GM23338 (cell line): ENCODE measurements at regions not wholly inside any gene's neighbourhood (a gene's known extent, or its start where the extent isn't known, plus 50 kb on each side); places are given as distances from the start of the nearest gene placed in this dataset.

Experiments used
- ATAC-seq: fragments of 200-7000 bp; cut with Tn5 transposase; 3 replicates; pipeline ENCODE4 v1.9.1; 2020
- DNase-seq: peaks from one replicate; pipeline ENCODE4 v3.0.0-alpha.2; 2015; ENCODE audit warnings: low spot score
- H2AFZ ChIP-seq: fragments of 200-600 bp; sonication (generic); 2 replicates; pipeline ENCODE4 v1.8.0; 2016; ENCODE audit warnings: antibody characterized with exemption, mild to moderate bottlenecking, moderate library complexity
- H3F3A ChIP-seq: fragments of 200-600 bp; sonication (generic); replicated peaks from 2 replicates; pipeline ENCODE4 v1.8.0; 2017; ENCODE audit warnings: antibody characterized with exemption, mixed run types, low read depth
- H3K27ac ChIP-seq: fragments of 200-600 bp; sonication (generic); 2 replicates; pipeline ENCODE4 v1.6.1; 2016; ENCODE audit warnings: low read depth
- H3K27me3 ChIP-seq: fragments of 200-600 bp; sonication (generic); 2 replicates; pipeline ENCODE4 v1.8.0; 2016; ENCODE audit warnings: mild to moderate bottlenecking, mixed run types, moderate library complexity; ENCODE audit not compliant: insufficient read depth
- H3K36me3 ChIP-seq: fragments of 200-600 bp; sonication (generic); 2 replicates; pipeline ENCODE4 v1.8.0; 2016; ENCODE audit warnings: mild to moderate bottlenecking; ENCODE audit not compliant: insufficient read depth
- H3K4me1 ChIP-seq: fragments of 200-600 bp; sonication (generic); 2 replicates; pipeline ENCODE4 v1.8.0; 2016; ENCODE audit warnings: mild to moderate bottlenecking, moderate library complexity; ENCODE audit not compliant: insufficient read depth
- H3K4me2 ChIP-seq: fragments of 200-600 bp; sonication (generic); 2 replicates; pipeline ENCODE4 v1.7.1; 2017; ENCODE audit warnings: mixed run types
- H3K4me3 ChIP-seq: fragments of 200-600 bp; sonication (generic); 2 replicates; pipeline ENCODE4 v1.6.1; 2016; ENCODE audit warnings: mixed run types
- H3K79me2 ChIP-seq: fragments of 200-600 bp; sonication (generic); replicated peaks from 2 replicates; pipeline ENCODE4 v1.8.0; 2017; ENCODE audit warnings: mild to moderate bottlenecking; ENCODE audit not compliant: insufficient read depth
- H3K9me2 ChIP-seq: fragments of 200-600 bp; sonication (generic); 2 replicates; pipeline ENCODE4 v1.8.0; 2017; ENCODE audit not compliant: insufficient read depth
- H4K20me1 ChIP-seq: fragments of 200-600 bp; sonication (generic); replicated peaks from 2 replicates; pipeline ENCODE4 v1.8.0; 2017; ENCODE audit warnings: mild to moderate bottlenecking; ENCODE audit not compliant: insufficient read depth
- H3K27ac Mint-ChIP-seq: 2 replicates; pipeline ENCODE4 v1.8.0; 2020; ENCODE audit warnings: inconsistent platforms, mild to moderate bottlenecking, moderate library complexity, mixed read lengths
- H3K27me3 Mint-ChIP-seq: 3 replicates; pipeline ENCODE4 v1.8.0; 2022; ENCODE audit warnings: low read depth, mild to moderate bottlenecking, moderate library complexity, mixed read lengths, inconsistent platforms; ENCODE audit not compliant: insufficient read depth, poor library complexity
- H3K36me3 Mint-ChIP-seq: 3 replicates; pipeline ENCODE4 v1.8.0; 2021; ENCODE audit warnings: low read depth, mild to moderate bottlenecking, inconsistent platforms, moderate library complexity, mixed read lengths
- H3K4me1 Mint-ChIP-seq: 3 replicates; pipeline ENCODE4 v1.8.0; 2020; ENCODE audit warnings: mild to moderate bottlenecking, inconsistent platforms, mixed read lengths
- H3K4me3 Mint-ChIP-seq: 3 replicates; pipeline ENCODE4 v1.8.0; 2021; ENCODE audit warnings: moderate library complexity, mild to moderate bottlenecking, inconsistent platforms, mixed read lengths
- H3K9me3 Mint-ChIP-seq: 3 replicates; pipeline ENCODE4 v1.8.0; 2020; ENCODE audit warnings: moderate library complexity, mild to moderate bottlenecking, inconsistent platforms, mixed read lengths
- ETS1 ChIP-seq: IDR thresholded peaks from 2 replicates; pipeline ENCODE4 v1.6.1; 2016; ENCODE audit warnings: antibody characterized with exemption
- EZH2 ChIP-seq: fragments of 200-600 bp; sonication (generic); IDR thresholded peaks from one replicate; pipeline ENCODE4 v1.8.0; 2017; ENCODE audit warnings: antibody characterized with exemption, mild to moderate bottlenecking, low read depth; ENCODE audit not compliant: unreplicated experiment
- EZH2phosphoT487 ChIP-seq: fragments of 200-600 bp; sonication (generic); IDR thresholded peaks from one replicate; pipeline ENCODE4 v1.8.1; 2018; ENCODE audit warnings: antibody characterized with exemption; ENCODE audit not compliant: unreplicated experiment
- JUNB ChIP-seq: IDR thresholded peaks from one replicate; pipeline ENCODE4 v1.6.1; 2016; ENCODE audit warnings: antibody characterized with exemption; ENCODE audit not compliant: unreplicated experiment
- TF ChIP-seq, protein P1 (sequence below): fragments of 250-450 bp; sonication (Bioruptor Pico); IDR thresholded peaks from 2 replicates; pipeline ENCODE4 v1.5.0; 2020; ENCODE audit warnings: mild to moderate bottlenecking, moderate library complexity

- TF ChIP-seq, protein P1, sequence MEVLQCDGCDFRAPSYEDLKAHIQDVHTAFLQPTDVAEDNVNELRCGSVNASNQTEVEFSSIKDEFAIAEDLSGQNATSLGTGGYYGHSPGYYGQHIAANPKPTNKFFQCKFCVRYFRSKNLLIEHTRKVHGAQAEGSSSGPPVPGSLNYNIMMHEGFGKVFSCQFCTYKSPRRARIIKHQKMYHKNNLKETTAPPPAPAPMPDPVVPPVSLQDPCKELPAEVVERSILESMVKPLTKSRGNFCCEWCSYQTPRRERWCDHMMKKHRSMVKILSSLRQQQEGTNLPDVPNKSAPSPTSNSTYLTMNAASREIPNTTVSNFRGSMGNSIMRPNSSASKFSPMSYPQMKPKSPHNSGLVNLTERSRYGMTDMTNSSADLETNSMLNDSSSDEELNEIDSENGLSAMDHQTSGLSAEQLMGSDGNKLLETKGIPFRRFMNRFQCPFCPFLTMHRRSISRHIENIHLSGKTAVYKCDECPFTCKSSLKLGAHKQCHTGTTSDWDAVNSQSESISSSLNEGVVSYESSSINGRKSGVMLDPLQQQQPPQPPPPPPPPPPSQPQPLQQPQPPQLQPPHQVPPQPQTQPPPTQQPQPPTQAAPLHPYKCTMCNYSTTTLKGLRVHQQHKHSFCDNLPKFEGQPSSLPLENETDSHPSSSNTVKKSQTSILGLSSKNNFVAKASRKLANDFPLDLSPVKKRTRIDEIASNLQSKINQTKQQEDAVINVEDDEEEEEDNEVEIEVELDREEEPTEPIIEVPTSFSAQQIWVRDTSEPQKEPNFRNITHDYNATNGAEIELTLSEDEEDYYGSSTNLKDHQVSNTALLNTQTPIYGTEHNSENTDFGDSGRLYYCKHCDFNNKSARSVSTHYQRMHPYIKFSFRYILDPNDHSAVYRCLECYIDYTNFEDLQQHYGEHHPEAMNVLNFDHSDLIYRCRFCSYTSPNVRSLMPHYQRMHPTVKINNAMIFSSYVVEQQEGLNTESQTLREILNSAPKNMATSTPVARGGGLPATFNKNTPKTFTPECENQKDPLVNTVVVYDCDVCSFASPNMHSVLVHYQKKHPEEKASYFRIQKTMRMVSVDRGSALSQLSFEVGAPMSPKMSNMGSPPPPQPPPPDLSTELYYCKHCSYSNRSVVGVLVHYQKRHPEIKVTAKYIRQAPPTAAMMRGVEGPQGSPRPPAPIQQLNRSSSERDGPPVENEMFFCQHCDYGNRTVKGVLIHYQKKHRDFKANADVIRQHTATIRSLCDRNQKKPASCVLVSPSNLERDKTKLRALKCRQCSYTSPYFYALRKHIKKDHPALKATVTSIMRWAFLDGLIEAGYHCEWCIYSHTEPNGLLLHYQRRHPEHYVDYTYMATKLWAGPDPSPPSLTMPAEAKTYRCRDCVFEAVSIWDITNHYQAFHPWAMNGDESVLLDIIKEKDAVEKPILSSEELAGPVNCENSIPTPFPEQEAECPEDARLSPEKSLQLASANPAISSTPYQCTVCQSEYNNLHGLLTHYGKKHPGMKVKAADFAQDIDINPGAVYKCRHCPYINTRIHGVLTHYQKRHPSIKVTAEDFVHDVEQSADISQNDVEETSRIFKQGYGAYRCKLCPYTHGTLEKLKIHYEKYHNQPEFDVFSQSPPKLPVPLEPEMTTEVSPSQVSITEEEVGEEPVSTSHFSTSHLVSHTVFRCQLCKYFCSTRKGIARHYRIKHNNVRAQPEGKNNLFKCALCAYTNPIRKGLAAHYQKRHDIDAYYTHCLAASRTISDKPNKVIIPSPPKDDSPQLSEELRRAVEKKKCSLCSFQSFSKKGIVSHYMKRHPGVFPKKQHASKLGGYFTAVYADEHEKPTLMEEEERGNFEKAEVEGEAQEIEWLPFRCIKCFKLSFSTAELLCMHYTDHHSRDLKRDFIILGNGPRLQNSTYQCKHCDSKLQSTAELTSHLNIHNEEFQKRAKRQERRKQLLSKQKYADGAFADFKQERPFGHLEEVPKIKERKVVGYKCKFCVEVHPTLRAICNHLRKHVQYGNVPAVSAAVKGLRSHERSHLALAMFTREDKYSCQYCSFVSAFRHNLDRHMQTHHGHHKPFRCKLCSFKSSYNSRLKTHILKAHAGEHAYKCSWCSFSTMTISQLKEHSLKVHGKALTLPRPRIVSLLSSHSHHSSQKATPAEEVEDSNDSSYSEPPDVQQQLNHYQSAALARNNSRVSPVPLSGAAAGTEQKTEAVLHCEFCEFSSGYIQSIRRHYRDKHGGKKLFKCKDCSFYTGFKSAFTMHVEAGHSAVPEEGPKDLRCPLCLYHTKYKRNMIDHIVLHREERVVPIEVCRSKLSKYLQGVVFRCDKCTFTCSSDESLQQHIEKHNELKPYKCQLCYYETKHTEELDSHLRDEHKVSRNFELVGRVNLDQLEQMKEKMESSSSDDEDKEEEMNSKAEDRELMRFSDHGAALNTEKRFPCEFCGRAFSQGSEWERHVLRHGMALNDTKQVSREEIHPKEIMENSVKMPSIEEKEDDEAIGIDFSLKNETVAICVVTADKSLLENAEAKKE (CRISPR knock-in tag): no peak
These were observed 132.5 kb upstream of the ARGLU1 start (continued) for GRCh38 chr13:106700439-106700838.

DNA sequence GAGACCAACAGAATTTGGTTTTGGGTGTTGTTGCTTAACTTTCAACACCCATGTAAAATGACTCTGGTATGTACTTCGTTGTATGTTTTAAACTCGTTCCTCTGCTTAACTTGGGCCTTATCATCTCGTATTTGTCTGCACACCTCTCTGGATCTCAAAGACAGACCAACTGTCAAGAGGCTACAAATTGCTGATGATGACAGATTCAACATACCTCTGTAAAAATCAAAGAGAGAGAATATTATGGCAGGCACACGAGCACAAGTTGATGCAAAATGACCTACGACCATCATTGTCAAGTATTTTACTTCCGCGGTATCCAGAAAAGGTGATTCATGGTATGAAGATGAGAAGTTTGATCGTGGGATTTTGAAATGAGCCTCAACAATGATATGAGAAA, 132.1 kb upstream of the ARGLU1 start:
- no peak for ATAC-seq
- Histone ChIP-seq H3K4me3 (no peak overlapping the region), H2AFZ (0 out of 2 replicates have a peak overlapping the region, but pooled peaks have one; percentile 43), H3F3A (no peaks in the 10 kb centered on the region), H3K27ac (no peak overlapping the region), H3K9me2 (no peaks in the 10 kb centered on the region), H3K4me1 (no peaks in the 10 kb centered on the region), H3K79me2 (no peaks in the 10 kb centered on the region), H3K4me2 (no peak overlapping the region), H3K36me3 (no peaks in the 10 kb centered on the region), H4K20me1 (no peaks in the 10 kb centered on the region), H3K27me3 (no peaks in the 10 kb centered on the region)
- no peaks in the 10 kb centered on the region for H3K9me3 Mint-ChIP-seq
- H3K27ac Mint-ChIP-seq: no peak overlapping the region
- H3K4me1 Mint-ChIP-seq: no peaks in the 10 kb centered on the region
- H3K27me3 Mint-ChIP-seq: no peaks in the 10 kb centered on the region
- no peak overlapping the region for H3K4me3 Mint-ChIP-seq
- no peak for DNase-seq
- H3K36me3 Mint-ChIP-seq: no peaks in the 10 kb centered on the region
- TF ChIP-seq JUNB (no peak), EZH2phosphoT487 (no peak), ETS1 (no peak), EZH2 (no peak)
- TF ChIP-seq, protein P1 (CRISPR knock-in tag): no peak
